ENCODE measurements at regions not wholly inside any gene's neighbourhood (a gene's known extent, or its start where the extent isn't known, plus 50 kb on each side); places are given as distances from the start of the nearest gene placed in this dataset.

DNA sequence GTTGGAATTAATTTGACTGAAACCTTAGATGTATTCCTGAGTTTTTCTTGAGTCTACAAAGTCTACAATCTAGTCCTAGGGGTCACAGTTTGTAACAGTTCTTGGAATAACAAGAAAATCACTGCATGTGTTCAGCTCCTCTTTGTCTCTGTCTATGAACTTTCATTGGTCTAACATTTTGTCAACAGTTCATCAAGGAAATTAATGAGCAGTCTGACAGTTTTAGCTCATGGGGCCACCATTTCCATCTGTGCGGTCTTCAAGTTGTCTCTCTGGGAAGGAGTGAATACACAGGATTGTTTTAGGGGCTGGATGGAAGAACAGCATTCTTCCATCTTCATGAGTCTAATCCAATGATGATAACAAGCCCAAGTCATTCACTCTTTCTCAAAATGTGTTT, 276.4 kb downstream of the TMEM167A start:
- Histone ChIP-seq H3K36me3 (no peaks in the 10 kb centered on the region), H3K27me3 (no peaks in the 10 kb centered on the region), H3K27ac (no peak overlapping the region), H3K4me3 (no peak overlapping the region), H3K4me1 (no peaks in the 10 kb centered on the region), H3K9me3 (no peaks in the 10 kb centered on the region)
- DNase-seq (ENCODE audit: low spot score in 2 of 2) = no peak
- intact Hi-C loops (cut with DNase I; ENCODE audit: low total_unique reads) = no loop called here
- TF ChIP-seq POLR2A (IDR thresholded peaks at IDR 0.05) (no peak), POLR2AphosphoS5 (IDR thresholded peaks at IDR 0.05) (no peak), CTCF (IDR thresholded peaks at IDR 0.05) (no peak)

- no peak overlapping the region for H3K4me3 ChIP-seq
- H3K9me3 ChIP-seq = no peaks in the 10 kb centered on the region
- DNase-seq (ENCODE audit: low spot score in 2 of 2) = no peak
- TF ChIP-seq CTCF (IDR thresholded peaks at IDR 0.05) = no peak
- TF ChIP-seq POLR2AphosphoS5 (IDR thresholded peaks at IDR 0.05) = no peak
- no peak for TF ChIP-seq POLR2A (IDR thresholded peaks at IDR 0.05)
- H3K4me1 ChIP-seq = no peaks in the 10 kb centered on the region
- intact Hi-C loops (cut with DNase I; ENCODE audit: low total_unique reads) = no loop called here
- H3K27ac ChIP-seq = no peak overlapping the region
- no peaks in the 10 kb centered on the region for H3K36me3 ChIP-seq
- no peaks in the 10 kb centered on the region for H3K27me3 ChIP-seq
Measured at GRCh38 chr5:82799361-82800077, 277.7 kb downstream of the TMEM167A start.

- Histone ChIP-seq H3K27ac (no peak overlapping the region), H3K36me3 (no peaks in the 10 kb centered on the region), H3K27me3 (no peaks in the 10 kb centered on the region), H3K4me1 (no peaks in the 10 kb centered on the region), H3K9me3 (no peaks in the 10 kb centered on the region), H3K4me3 (no peak overlapping the region)
- DNase-seq (ENCODE audit: low spot score in 2 of 2) = no peak
- TF ChIP-seq POLR2A (IDR thresholded peaks at IDR 0.05) (no peak), POLR2AphosphoS5 (IDR thresholded peaks at IDR 0.05) (no peak), CTCF (IDR thresholded peaks at IDR 0.05) (no peak)
- intact Hi-C loops (cut with DNase I; ENCODE audit: low total_unique reads) = no loop called here
Measured at GRCh38 chr5:82798676-82799075, 278.5 kb downstream of the TMEM167A start.

GRCh38 chr5:82796643-82797416, 280.4 kb downstream of the TMEM167A start:
- Histone ChIP-seq H3K27ac (no peak overlapping the region), H3K9me3 (no peaks in the 10 kb centered on the region), H3K4me3 (no peak overlapping the region), H3K4me1 (no peaks in the 10 kb centered on the region), H3K27me3 (no peaks in the 10 kb centered on the region), H3K36me3 (no peaks in the 10 kb centered on the region)
- TF ChIP-seq CTCF (IDR thresholded peaks at IDR 0.05) (no peak), POLR2AphosphoS5 (IDR thresholded peaks at IDR 0.05) (no peak), POLR2A (IDR thresholded peaks at IDR 0.05) (no peak)
- DNase-seq (ENCODE audit: low spot score in 2 of 2) = no peak
- intact Hi-C loops (cut with DNase I; ENCODE audit: low total_unique reads) = loop anchor here (1.0 kb wide), 1 partner anchor 8 kb away; no protein-coding TSS in a partner anchor

GRCh38 chr5:82794876-82795275, 282.3 kb downstream of the TMEM167A start:
- Histone ChIP-seq H3K4me1 (no peaks in the 10 kb centered on the region), H3K27me3 (no peaks in the 10 kb centered on the region), H3K9me3 (no peaks in the 10 kb centered on the region), H3K4me3 (no peak overlapping the region), H3K36me3 (no peaks in the 10 kb centered on the region), H3K27ac (no peak overlapping the region)
- no peak for DNase-seq (ENCODE audit: low spot score in 2 of 2)
- intact Hi-C loops (cut with DNase I; ENCODE audit: low total_unique reads) = no loop called here
- TF ChIP-seq POLR2A (IDR thresholded peaks at IDR 0.05) (no peak), POLR2AphosphoS5 (IDR thresholded peaks at IDR 0.05) (no peak), CTCF (IDR thresholded peaks at IDR 0.05) (no peak)
